IMR-90 (cell line): ENCODE measurements at regions not wholly inside any gene's neighbourhood (a gene's known extent, or its start where the extent isn't known, plus 50 kb on each side); places are given as distances from the start of the nearest gene placed in this dataset.
A peak's percentile ranks its signal among the peaks of the same experiment; 100 is the strongest.

Experiments
- ATAC-seq: fragments of 200-7000 bp; cut with Tn5 transposase; 2 replicates; pipeline ENCODE4 v1.9.1; 2020; ENCODE audit warnings: low read depth, mild to moderate bottlenecking, moderate library complexity
- BruUV-seq: library from RNA; stranded (reverse); fragments of 400-500 nt; replicated peaks from 2 replicates; lab custom pipeline; 2021; lab: Mats Ljungman, UMichigan
- CTCF ChIA-PET: fragments of 300-600 bp; formaldehyde crosslinking; extraction: SDS; loops from one replicate; lab custom pipeline; 2021; ENCODE audit warnings: antibody characterized with exemption; lab: Yijun Ruan, JAX
- POLR2A ChIA-PET: fragments of 300-600 bp; sonication (Branson Sonifier 250); formaldehyde crosslinking; loops from one replicate; lab custom pipeline; 2022; ENCODE audit warnings: antibody characterized with exemption; ENCODE audit not compliant: unreplicated experiment; lab: Charles Lee
- DNase-seq: peaks from one replicate; pipeline ENCODE4 v3.0.0; 2013
- H2AFZ ChIP-seq: replicated peaks from 2 replicates; pipeline ENCODE3; 2013; ENCODE audit warnings: low read length, mild to moderate bottlenecking; ENCODE audit not compliant: poor library complexity
- H2AK5ac ChIP-seq: 2 replicates; pipeline ENCODE4 v1.6.1; 2013; ENCODE audit warnings: low read depth, low read length, inconsistent platforms
- H2AK9ac ChIP-seq: replicated peaks from 2 replicates; pipeline ENCODE3; 2013; ENCODE audit warnings: mild to moderate bottlenecking, low read depth, low read length, moderate library complexity; ENCODE audit not compliant: poor library complexity
- H2BK120ac ChIP-seq: 2 replicates; pipeline ENCODE4 v1.6.1; 2013; ENCODE audit warnings: low read depth, low read length, inconsistent platforms
- H2BK15ac ChIP-seq: 3 replicates; pipeline ENCODE4 v1.6.1; 2013; ENCODE audit warnings: low read depth, low read length, inconsistent platforms
- H2BK20ac ChIP-seq: 2 replicates; pipeline ENCODE4 v1.6.1; 2013; ENCODE audit warnings: low read depth, mild to moderate bottlenecking, inconsistent platforms, low read length, moderate library complexity
- H2BK5ac ChIP-seq: 2 replicates; pipeline ENCODE4 v1.6.1; 2013; ENCODE audit warnings: mild to moderate bottlenecking, low read depth, low read length, inconsistent platforms; ENCODE audit not compliant: poor library complexity, severe bottlenecking
- H3K14ac ChIP-seq: replicated peaks from 2 replicates; pipeline ENCODE4 v1.6.1; 2013; ENCODE audit warnings: low read depth, low read length, inconsistent platforms
- H3K18ac ChIP-seq: 2 replicates; pipeline ENCODE4 v1.6.1; 2013; ENCODE audit warnings: low read depth, low read length, control low read depth
- H3K23ac ChIP-seq: 2 replicates; pipeline ENCODE4 v1.6.1; 2013; ENCODE audit warnings: low read depth, low read length, inconsistent platforms
- H3K27ac ChIP-seq: 2 replicates; pipeline ENCODE4 v1.5.1; 2013; ENCODE audit warnings: mild to moderate bottlenecking, control low read depth, low read length; ENCODE audit not compliant: insufficient read depth
- H3K27me3 ChIP-seq: 2 replicates; pipeline ENCODE4 v1.6.1; 2013; ENCODE audit warnings: low read length; ENCODE audit not compliant: control insufficient read depth, insufficient read depth
- H3K36me3 ChIP-seq: 2 replicates; pipeline ENCODE4 v1.6.1; 2013; ENCODE audit warnings: low read length, mixed read lengths; ENCODE audit not compliant: control insufficient read depth, insufficient read depth
- H3K4ac ChIP-seq: 2 replicates; pipeline ENCODE4 v1.6.1; 2013; ENCODE audit warnings: low read depth, low read length, inconsistent platforms
- H3K4me1 ChIP-seq: 2 replicates; pipeline ENCODE4 v1.6.1; 2013; ENCODE audit warnings: low read length, mixed read lengths; ENCODE audit not compliant: control insufficient read depth, insufficient read depth
- H3K4me2 ChIP-seq: 2 replicates; pipeline ENCODE4 v1.6.1; 2013; ENCODE audit warnings: low read depth, mild to moderate bottlenecking, control low read depth, low read length, moderate library complexity
- H3K4me3 ChIP-seq: 2 replicates; pipeline ENCODE4 v1.5.1; 2013; ENCODE audit warnings: low read depth, mild to moderate bottlenecking, control low read depth, low read length, moderate library complexity; ENCODE audit not compliant: insufficient read depth
- H3K56ac ChIP-seq: 2 replicates; pipeline ENCODE4 v1.6.1; 2013; ENCODE audit warnings: low read length, inconsistent platforms; ENCODE audit not compliant: insufficient read depth; ENCODE audit errors: extremely low read depth
- H3K79me1 ChIP-seq, 2 experiments: 2 replicates each; pipeline ENCODE4 v1.6.1; 2013; ENCODE audit warnings: low read length in 2 of 2, inconsistent platforms in 1 of 2, low read depth in 1 of 2
- H3K9ac ChIP-seq: 2 replicates; pipeline ENCODE4 v1.6.1; 2013; ENCODE audit warnings: low read depth, low read length, control low read depth
- H3K9me1 ChIP-seq: 2 replicates; pipeline ENCODE4 v1.6.1; 2013; ENCODE audit warnings: low read length, inconsistent platforms; ENCODE audit not compliant: insufficient read depth
- H3K9me3 ChIP-seq: 2 replicates; pipeline ENCODE4 v1.6.1; 2013; ENCODE audit warnings: low read length; ENCODE audit not compliant: control insufficient read depth, insufficient read depth
- H4K20me1 ChIP-seq: 2 replicates; pipeline ENCODE4 v1.6.1; 2013; ENCODE audit warnings: low read length, inconsistent platforms; ENCODE audit not compliant: insufficient read depth
- H4K5ac ChIP-seq: 2 replicates; pipeline ENCODE4 v1.6.1; 2013; ENCODE audit warnings: mild to moderate bottlenecking, low read depth, low read length, control low read depth
- H4K8ac ChIP-seq, 2 experiments: 2 replicates each; pipeline ENCODE4 v1.6.1; 2013; ENCODE audit warnings: low read depth in 2 of 2, low read length in 2 of 2, control low read depth in 1 of 2, inconsistent platforms in 1 of 2
- H4K91ac ChIP-seq: 2 replicates; pipeline ENCODE4 v1.6.1; 2013; ENCODE audit warnings: low read depth, low read length, inconsistent platforms; ENCODE audit not compliant: insufficient read depth
- MAZ ChIP-seq: IDR thresholded peaks from 2 replicates; pipeline ENCODE4 v1.6.1; 2012; ENCODE audit warnings: low read depth, mild to moderate bottlenecking, low read length, improper control_type of control experiment, moderate library complexity, borderline replicate concordance
- WGBS, 2 experiments: methylation state at CpG; one replicate each; pipeline versions ENCODE4 v1.1.5 to v1.1.7; 2013; ENCODE audit warnings: missing lambda C conversion rate in 2 of 2; ENCODE audit not compliant: insufficient read length in 1 of 2; ENCODE audit errors: extremely low coverage in 2 of 2; 5-methylcytosine and 5-hydroxymethylcytosine counted together
- dilution Hi-C: fragments of 300-500 bp; cut with HindIII; formaldehyde crosslinking; loops from one replicate; pipeline ENCODE4 v1.14.3; 2018; ENCODE audit warnings: low sequenced_read_pairs; ENCODE audit not compliant: unreplicated experiment
- in situ Hi-C: fragments of 300-500 bp; cut with MboI; formaldehyde crosslinking; loops from 3 replicates; pipeline ENCODE4 v1.14.3; 2019; ENCODE audit warnings: low sequenced_read_pairs, inconsistent platforms, mixed read lengths
- intact Hi-C: fragments of 100-400 bp; cut with micrococcal nuclease; formaldehyde crosslinking; loops from 2 replicates; pipeline ENCODE4 v1.10.0; 2022

DNA sequence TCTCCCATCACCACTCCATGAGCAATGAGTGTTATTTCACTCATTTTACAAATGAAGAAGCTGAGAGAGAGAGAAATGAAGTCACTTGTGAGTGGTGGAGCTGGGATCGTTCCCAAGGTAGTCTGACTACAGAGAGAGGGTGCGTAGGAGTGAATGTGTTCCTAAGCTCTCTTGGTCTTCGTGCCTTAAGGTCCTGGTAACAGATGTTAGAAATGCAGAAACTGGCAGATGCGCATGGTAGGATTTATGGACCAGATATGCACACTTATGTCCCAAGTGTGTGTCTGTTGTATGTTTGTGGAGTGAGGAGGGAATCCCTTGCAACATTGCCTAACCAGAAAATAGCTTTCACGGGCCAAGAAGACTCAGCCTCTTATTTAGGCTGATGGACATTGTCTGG, 93.2 kb upstream of the ZNF469 start:
- H3K4ac ChIP-seq: 0 out of 2 replicates have a peak overlapping the region, but pooled peaks have one; percentile 11
- H3K27me3 ChIP-seq: no peaks in the 10 kb centered on the region
- no peak overlapping the region for H3K14ac ChIP-seq
- H2BK15ac ChIP-seq: peak overlapping the region; percentile 45; the same call in 1 of the 3 replicates
- ChIA-PET CTCF (no interaction called here), POLR2A (no interaction called here)
- no peaks in the 10 kb centered on the region for H3K36me3 ChIP-seq
- no peaks in the 10 kb centered on the region for H4K20me1 ChIP-seq
- H3K79me1 ChIP-seq: no peaks in the 10 kb centered on the region
- no peak overlapping the region for H3K4me3 ChIP-seq
- H3K56ac ChIP-seq: no peak overlapping the region
- no peak overlapping the region for H3K9ac ChIP-seq
- H2BK20ac ChIP-seq: peak overlapping the region; percentile 40; the same call in 1 of the 2 replicates
- peaks cover 3% of the 10 kb centered on the region for H3K4me1 ChIP-seq
- no TSS peak for BruUV-seq
- dilution Hi-C loops: no loop called here
- H4K5ac ChIP-seq: no peak overlapping the region; the same call in 1 of the 2 replicates
- H2AK9ac ChIP-seq: no peak overlapping the region
- peaks cover 14% of the 10 kb centered on the region for H3K9me3 ChIP-seq
- intact Hi-C loops: no loop called here
- no peak for ATAC-seq
- H3K4me2 ChIP-seq: no peak overlapping the region
- no peak overlapping the region for H2AFZ ChIP-seq
- H4K91ac ChIP-seq: no peak overlapping the region
- H2AK5ac ChIP-seq: peak overlapping the region; percentile 37
- TF ChIP-seq MAZ: no peak
- 0 out of 2 replicates have a peak overlapping the region, but pooled peaks have one; percentile 7 for H3K18ac ChIP-seq
- no peaks in the 10 kb centered on the region for H3K9me1 ChIP-seq
- H2BK5ac ChIP-seq: no peak overlapping the region
- peak overlapping the region; percentile 50; the same call in 1 of the 2 replicates for H2BK120ac ChIP-seq
- DNase-seq: no peak
- in situ Hi-C loops: no loop called here
- peak overlapping the region; percentile 0 to 9; a peak in 2 of 4 replicates for H4K8ac ChIP-seq
- no peak overlapping the region for H3K23ac ChIP-seq
- 81% methylated on average over 4 of the region's 5 CpGs; no CpG with 5 or more reads in 1 of the 2 experiments for WGBS, 2 experiments
- no peak overlapping the region for H3K27ac ChIP-seq
